T47D (cell line): ENCODE measurements at regions not wholly inside any gene's neighbourhood (a gene's known extent, or its start where the extent isn't known, plus 50 kb on each side); places are given as distances from the start of the nearest gene placed in this dataset.
"Not testable (repeated sequence)": the region's sequence is repeated elsewhere in the genome, so short reads cannot be mapped to it uniquely, and the experiment has no call there.

ENCODE experiments used
- DNase-seq, 2 experiments: peaks; one replicate each; pipeline versions ENCODE4 v3.0.0 to v3.0.0-alpha.2; 2011 to 2012; ENCODE audit warnings: low read depth in 1 of 2, low spot score in 1 of 2
- JUND ChIP-seq: IDR thresholded peaks from 2 replicates; pipeline ENCODE4 v1.6.1; 2012; ENCODE audit warnings: low read depth
- in situ Hi-C: cut with HindIII; loops from 2 replicates; pipeline ENCODE4 v1.10.0; 2016; ENCODE audit warnings: low sequenced_read_pairs, low pct_unique_long_range_greater_than_20kb

DNA sequence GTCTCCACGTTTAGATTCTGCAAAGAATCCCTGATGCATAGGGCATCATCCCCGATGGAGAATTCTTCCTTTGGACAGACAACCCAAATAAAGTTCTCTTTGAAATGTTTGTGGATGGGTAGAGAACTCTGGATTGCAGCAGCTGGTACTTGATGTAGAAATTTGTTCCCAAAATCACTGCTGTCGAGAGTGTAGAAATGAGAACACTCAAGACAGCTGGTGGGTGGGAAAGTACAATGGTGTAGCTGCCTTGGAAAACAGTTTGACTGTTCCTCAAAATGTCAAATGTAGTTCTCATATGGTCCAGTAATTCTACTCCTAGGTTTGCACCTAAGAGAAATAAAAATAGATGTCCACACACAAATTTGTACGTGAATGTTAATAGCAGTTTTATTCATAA, 671.5 kb upstream of the TMEM132C start:
- TF ChIP-seq JUND, result no peak
- no peak for DNase-seq
- in situ Hi-C loops, result no loop called here

DNA sequence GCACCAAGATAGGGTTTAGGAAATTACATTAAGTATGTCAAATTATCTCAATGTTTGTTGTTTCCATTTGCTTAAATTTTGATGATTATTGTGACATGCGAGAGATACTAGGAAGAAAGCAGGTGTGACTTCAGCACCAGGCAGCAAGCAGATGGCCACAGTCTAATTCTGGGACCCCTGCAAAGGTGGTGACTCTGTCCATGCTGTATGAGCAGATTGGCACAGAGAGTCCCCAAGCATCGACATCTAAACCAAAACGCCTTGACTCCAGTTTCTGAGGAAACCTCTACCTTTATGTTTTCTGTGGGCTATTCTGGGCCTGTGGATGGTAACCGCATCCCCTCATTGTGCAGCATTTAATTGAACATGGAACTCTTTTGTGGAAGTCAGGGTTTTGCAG, 670.1 kb upstream of the TMEM132C start:
- in situ Hi-C loops, result no loop called here
- no peak for DNase-seq
- no peak for TF ChIP-seq JUND

DNA sequence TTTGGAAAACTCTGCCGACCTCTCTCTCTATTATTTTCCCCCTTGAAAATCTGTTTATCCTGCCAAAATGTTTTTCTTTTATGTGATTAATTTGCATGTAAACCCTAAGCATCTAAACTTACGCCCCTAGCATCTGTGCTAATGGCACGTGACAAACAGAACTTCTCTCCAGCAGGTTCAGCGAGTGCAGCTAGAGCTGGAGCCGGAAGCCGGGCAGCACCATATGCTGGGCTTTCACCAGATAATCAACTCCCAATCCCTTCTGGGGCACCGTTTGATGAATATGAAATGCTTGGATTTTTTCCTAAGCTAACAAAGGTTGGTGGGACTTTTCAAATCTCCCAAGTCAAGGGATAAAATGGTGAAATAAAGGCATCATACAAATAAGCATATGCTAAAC, 667.5 kb upstream of the TMEM132C start:
- in situ Hi-C loops, result no loop called here
- no peak for DNase-seq
- TF ChIP-seq JUND, result no peak

DNA sequence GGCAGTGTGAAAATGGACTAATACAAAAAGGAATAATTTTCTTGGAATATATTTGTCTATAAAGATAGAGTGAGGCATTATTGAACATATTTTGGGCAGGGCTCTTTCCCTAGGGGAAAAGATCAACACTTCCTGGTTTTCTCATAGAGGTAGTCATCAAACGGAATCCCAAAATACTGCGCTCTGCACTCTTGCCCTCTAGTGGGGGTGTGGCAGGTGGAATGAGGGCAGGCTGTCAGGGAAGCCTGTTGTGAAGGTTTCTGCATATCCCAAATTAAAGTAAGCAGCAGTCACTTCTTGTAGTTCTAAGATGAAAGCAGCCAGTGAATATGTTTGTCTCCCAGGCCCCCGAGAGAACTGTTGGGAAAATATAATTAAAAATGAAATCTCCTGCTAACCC, 666.8 kb upstream of the TMEM132C start:
- in situ Hi-C loops, result no loop called here
- TF ChIP-seq JUND, result no peak
- no peak for DNase-seq

DNA sequence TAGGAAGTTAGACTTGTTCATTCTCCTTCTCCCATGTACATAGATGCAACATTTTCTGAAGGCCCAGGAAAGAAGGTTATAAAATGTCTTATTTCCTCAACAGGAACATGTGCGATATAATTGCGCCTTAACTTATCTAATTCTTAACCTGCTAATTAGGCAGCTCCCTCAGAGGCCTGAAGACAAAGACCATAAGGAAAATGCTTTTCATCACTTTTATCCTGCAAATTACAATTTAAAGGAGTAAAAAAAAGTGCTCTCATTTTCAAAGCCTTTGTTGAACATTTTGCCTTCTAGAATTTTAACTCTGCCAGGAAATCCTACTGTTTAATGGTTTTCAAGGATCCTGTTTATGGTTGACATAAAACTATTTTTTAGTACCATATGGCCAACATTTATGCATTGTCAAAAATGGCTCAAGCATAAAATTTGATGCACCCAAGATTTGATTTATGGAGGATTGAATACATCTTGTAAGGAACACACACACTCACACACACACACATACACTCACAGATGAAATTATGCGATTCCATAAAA, 660.4 kb upstream of the TMEM132C start:
- TF ChIP-seq JUND, result no peak
- in situ Hi-C loops, result no loop called here
- DNase-seq, result no peak

DNA sequence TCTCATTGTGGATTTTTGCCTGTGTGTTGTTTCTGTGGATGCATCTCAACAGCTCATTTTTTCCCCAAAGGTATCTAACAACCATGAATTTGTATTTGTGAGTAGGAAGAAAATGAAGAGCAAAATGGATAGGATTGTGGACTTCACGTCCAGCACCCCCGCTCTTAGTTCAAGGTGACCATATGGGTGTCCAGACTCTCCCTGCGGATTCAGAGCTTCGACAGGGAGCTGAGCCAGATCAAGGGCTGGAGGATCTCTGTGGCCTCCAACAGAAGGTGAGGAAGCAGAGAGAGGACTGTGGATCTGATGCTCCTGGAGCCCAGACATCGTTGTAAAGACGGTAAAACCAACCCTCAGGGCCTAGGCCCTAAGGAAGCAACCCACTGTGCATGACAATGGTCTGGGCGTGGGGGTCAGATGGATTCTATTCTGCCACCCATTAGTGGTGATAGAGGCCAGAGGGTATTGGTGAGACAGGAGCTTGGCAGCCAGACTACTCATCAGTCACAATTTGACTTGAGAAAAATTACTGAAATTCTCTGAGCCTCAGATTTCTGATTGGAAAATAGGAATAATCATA, 659.7 kb upstream of the TMEM132C start:
- no peak for TF ChIP-seq JUND
- no peak for DNase-seq
- in situ Hi-C loops, result no loop called here

DNA sequence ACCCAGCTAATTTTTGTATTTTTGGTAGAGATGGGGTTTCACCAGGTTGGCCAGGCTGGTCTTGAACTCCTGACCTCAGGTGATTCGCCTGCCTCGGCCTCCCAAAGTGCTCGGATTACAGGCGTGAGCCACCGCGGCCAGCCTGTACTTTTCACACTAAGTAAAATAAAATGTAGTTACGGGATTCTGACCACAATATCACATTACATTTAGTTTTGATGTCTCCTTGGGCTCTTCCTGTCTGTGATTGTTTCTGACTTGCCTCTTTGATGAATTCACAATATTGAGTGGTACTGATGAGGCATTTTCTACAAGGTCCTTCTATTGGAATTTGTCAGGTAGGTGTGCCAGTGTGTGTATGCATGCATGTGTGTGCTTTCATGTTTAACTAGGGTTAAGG, 658.6 kb upstream of the TMEM132C start:
- DNase-seq, in situ Hi-C loops: not testable (repeated sequence)

DNA sequence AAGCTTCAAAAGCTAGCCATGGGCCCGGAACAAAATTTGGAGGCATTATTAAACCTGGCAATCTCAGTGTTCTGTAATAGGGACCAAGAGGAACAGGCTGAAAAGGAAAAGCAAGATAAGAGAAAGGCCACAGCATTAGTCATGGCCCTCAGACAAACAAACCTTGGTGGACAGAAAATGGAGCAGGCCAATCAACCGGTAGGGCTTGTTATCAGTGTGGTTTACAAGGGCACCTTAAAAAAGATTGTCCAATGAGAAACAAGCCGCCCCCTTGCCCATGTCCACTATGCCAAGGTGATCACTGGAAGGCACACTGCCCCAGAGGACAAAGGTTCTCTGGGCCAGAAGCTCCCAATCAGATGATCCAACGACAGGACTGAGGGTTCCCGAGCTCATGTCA, 653.9 kb upstream of the TMEM132C start:
- no peak for TF ChIP-seq JUND
- no peak for DNase-seq
- in situ Hi-C loops, result no loop called here

DNA sequence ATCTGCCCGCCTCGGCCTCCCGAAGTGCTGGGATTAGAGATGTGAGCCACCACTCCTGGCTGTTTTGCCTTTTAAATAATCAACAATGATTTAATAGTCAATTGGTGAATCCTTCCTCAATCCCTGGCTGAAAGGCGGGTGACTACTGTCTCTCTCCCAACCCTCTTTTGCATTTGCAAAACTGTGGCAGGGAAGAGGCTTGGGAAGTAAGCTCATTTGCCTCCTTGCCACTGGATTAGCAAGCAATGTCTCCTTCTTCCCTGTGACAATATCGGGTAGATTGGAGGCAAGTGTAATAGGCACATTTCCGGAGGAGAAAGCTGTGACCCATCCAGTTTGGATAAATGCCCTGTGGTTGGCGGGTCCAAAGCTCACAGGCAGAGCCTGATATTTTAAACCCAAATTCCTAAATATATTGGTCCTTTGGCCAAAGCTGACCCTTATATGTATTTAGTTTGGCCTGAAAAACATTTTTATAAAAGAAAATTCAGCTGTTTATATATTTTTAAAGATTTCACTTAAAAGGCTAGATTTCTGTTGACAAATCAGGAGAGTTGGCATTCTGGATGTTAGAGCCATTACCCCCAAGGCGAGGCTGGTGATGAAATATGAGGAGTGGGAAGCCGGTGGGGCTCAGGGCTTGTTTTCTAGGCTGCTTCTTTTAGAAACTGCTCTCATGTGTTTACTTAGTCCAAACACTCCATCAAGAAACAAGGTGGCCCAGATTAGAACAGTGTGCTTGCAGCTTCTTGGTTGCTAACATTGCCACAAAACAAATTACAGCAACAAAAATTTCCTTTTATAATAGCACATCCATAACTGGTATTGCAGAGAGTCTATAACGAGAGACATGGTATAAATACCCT, 646.9 kb upstream of the TMEM132C start:
- no peak for TF ChIP-seq JUND
- no peak for DNase-seq
- in situ Hi-C loops, result no loop called here

DNA sequence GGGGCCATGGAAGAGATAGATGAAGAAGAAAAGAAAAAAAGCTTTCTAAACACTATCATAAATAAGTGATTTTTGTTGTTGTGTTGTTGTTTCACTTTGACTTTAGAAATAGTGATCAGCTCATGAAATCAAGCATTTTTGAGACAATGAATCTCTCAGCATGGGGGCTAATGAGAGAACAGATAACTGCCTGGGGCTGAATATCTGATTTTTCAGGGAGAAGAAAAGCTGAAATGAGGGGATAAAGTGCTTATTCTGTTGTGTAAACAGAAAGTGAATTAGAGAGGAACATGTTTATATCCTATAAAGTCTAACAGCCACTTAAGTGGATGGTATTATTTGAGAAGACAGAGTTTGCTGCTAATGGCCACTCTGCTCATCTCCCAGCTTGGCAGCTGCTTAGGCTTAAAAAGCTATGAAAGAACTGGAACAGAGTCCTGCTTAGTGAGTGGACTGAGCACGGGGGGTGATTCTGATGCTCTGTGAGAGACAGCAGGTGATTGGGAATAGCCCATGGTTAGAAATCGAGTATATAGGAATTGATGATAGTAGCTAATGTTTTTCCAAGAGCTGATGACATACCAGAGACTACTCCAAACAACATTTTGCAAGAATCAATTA, 646.1 kb upstream of the TMEM132C start:
- in situ Hi-C loops, result no loop called here
- no peak for DNase-seq
- no peak for TF ChIP-seq JUND

DNA sequence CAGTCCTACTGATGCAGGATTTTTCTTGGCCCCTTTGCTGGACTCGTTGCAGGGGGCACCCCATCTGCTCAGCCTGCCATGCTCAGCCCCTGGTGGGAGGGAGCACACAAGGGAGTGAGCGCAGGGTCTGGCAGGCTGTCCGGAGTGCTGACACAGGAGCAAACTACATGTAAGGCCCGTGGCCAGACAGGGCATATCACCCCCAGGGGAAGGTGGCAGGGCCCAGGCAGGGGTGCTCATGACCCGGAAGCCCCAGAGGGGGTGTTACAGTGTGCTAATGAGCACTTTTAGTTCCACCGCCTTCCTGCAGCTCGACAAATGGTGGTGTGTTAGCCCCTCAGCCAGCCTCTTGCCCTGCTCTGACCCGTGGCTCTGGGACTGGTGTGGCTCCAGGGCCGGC, 645.6 kb upstream of the TMEM132C start:
- TF ChIP-seq JUND, result no peak
- in situ Hi-C loops, result no loop called here
- no peak for DNase-seq

DNA sequence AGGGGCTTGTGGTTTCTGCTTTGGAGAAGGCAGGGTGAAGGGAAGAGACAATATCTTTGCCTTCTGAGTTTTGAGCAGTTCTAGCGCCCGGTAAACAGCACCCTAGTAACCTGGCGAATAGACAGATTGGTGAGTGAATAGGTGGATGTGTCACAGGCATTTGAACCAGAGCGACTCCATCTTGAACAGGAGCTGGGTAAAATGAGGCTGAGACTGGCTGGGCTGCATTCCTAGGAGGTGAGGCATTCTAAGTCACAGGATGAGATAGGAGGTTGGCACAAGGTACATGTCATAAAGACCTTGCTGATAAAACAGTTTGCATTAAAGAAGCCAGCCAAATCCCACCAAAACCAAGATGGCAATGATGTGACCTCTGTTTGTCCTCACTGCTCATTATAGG, 643.6 kb upstream of the TMEM132C start:
- DNase-seq, result no peak
- in situ Hi-C loops, result no loop called here
- TF ChIP-seq JUND, result no peak

DNA sequence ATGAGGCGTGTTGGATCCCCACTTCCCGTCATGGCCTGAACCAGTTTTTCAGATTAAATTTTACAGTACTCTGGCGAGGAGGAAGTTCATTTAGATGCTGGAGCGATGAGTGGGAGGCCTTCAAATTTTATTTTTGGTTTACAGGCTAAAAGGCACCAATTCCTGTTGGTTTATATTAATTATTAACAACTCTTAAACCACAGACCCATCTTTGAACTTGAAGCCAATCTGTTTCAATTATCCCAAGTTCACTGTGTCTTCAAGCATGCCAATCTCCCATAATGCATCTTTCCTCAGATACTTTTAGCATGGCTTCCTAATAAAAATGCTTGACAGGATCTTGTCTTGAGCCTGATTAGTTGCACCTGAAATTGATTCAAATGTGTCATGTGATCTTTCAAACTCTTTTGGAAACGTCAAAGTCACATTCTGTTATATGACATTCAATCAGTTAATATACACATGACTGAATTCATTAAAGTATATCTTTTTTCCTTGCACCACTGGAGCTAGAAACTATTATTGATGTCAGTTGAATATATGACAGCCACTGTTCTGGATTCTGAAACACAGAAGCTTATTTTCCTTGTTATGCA, 641.7 kb upstream of the TMEM132C start:
- in situ Hi-C loops, result no loop called here

More for the DNA sequence above, 641.7 kb upstream of the TMEM132C start:
- no peak for TF ChIP-seq JUND
- DNase-seq, result no peak
